Adrenal gland (tissue), 9 donors: ENCODE measurements at regions not wholly inside any gene's neighbourhood (a gene's known extent, or its start where the extent isn't known, plus 50 kb on each side); places are given as distances from the start of the nearest gene placed in this dataset.

Source experiments
- DNase-seq, 7 donors: peaks; one replicate each; pipeline ENCODE4 v3.0.0-alpha.2; 2019 to 2020
- H3K27ac ChIP-seq, 5 donors: fragments of 200-600 bp; sonication (generic) in 4 of 5; 1 replicate in 3 of 5; 2 replicates in 2 of 5; pipeline versions ENCODE4 v1.5.1 to v1.8.0; 2016 to 2020; ENCODE audit warnings: mild to moderate bottlenecking in 1 of 5
- H3K27me3 ChIP-seq: fragments of 200-600 bp; 2 replicates; pipeline ENCODE4 v1.8.0; 2021
- H3K36me3 ChIP-seq, 2 donors: fragments of 200-600 bp; replicated peaks in 1 of 2; 1 replicate in 1 of 2; 2 replicates in 1 of 2; pipeline versions ENCODE4 v1.5.1 to v1.8.0; 2018 to 2022
- H3K4me1 ChIP-seq, 2 donors: fragments of 200-600 bp; replicated peaks in 1 of 2; 1 replicate in 1 of 2; 2 replicates in 1 of 2; pipeline versions ENCODE4 v1.5.1 to v1.8.0; 2018 to 2021
- H3K4me3 ChIP-seq, 4 donors: fragments of 200-600 bp; sonication (generic) in 3 of 4; one replicate each; pipeline ENCODE4 v1.5.1; 2016 to 2018
- H3K9me3 ChIP-seq, 3 donors: fragments of 200-600 bp; sonication (generic) in 1 of 3; replicated peaks in 1 of 3; 1 replicate in 2 of 3; 2 replicates in 1 of 3; pipeline versions ENCODE4 v1.5.1 to v1.8.0; 2016 to 2021
- CTCF ChIP-seq, 6 experiments: fragments of 450-650 bp in 4 of 6; fragments of 200-600 bp in 2 of 6; sonication (generic) in 1 of 6; IDR thresholded peaks; 1 replicate in 5 of 6; 2 replicates in 1 of 6; pipeline versions ENCODE4 v1.5.1 to v1.8.0; 2016 to 2021; ENCODE audit warnings: antibody characterized with exemption in 6 of 6, mild to moderate bottlenecking in 2 of 6, moderate library complexity in 1 of 6
- POLR2A ChIP-seq, 2 donors: fragments of 450-650 bp; IDR thresholded peaks; one replicate each; pipeline ENCODE4 v1.6.1; 2017; ENCODE audit warnings: antibody characterized with exemption in 2 of 2, mild to moderate bottlenecking in 2 of 2, moderate library complexity in 1 of 2
- WGBS, 4 donors: extraction: QIAGEN DNeasy Blood & Tissue Kit in 2 of 4; methylation state at CpG; one replicate each; pipeline versions ENCODE4 v1.1.5 to v1.1.7; 2013 to 2017; 5-methylcytosine and 5-hydroxymethylcytosine counted together
- intact Hi-C, 2 donors: fragments of 100-400 bp; cut with DNase I; formaldehyde crosslinking; loops; one replicate each; pipeline versions ENCODE4 v1.14.1 to v1.15.0; 2022 to 2023
- donor health status: healthy with polysubstance abuse.
- donor health status: Bipolar disorder and iron deficiency.
- donor health status: DM: yes; HTN: yes; CAD: no.
- donor health status: DM: no; HTN: no; CAD: no.
- donor health status: DM: no; HTN: no; CAD: no.

GRCh38 chr10:35950226-35950625 lies 308.1 kb upstream of the FZD8 start:
- WGBS, 4 donors: 77 to 84% (median 84%) methylated on average over 8 of the region's 8 CpGs
- TF ChIP-seq POLR2A (IDR thresholded peaks at IDR 0.05) (no peak), CTCF (IDR thresholded peaks at IDR 0.05) (no peak)
- no peaks in the 10 kb centered on the region for H3K27me3 ChIP-seq
- no peaks in the 10 kb centered on the region for H3K36me3 ChIP-seq
- H3K4me1 ChIP-seq: no peaks in the 10 kb centered on the region
- DNase-seq: no peak
- H3K9me3 ChIP-seq: no peaks in the 10 kb centered on the region
- no peak overlapping the region for H3K4me3 ChIP-seq
- no peak overlapping the region for H3K27ac ChIP-seq
- intact Hi-C loops: no loop called here

- Histone ChIP-seq H3K4me3 (no peak overlapping the region), H3K9me3 (no peaks in the 10 kb centered on the region), H3K36me3 (no peaks in the 10 kb centered on the region), H3K27me3 (no peaks in the 10 kb centered on the region), H3K27ac (no peak overlapping the region), H3K4me1 (no peaks in the 10 kb centered on the region)
- 72 to 91% (median 85%) methylated on average over 5 of the region's 5 CpGs for WGBS, 4 donors
- intact Hi-C loops: no loop called here
- DNase-seq: no peak
- no peak for TF ChIP-seq CTCF (IDR thresholded peaks at IDR 0.05)
These were observed 307.7 kb upstream of the FZD8 start for GRCh38 chr10:35949811-35950211.

GRCh38 chr10:35946556-35946955 lies 304.5 kb upstream of the FZD8 start:
- no peaks in the 10 kb centered on the region for H3K27me3 ChIP-seq
- no peaks in the 10 kb centered on the region for H3K9me3 ChIP-seq
- no peak for DNase-seq
- intact Hi-C loops: no loop called here
- H3K4me3 ChIP-seq: no peak overlapping the region
- WGBS, 4 donors: 67 to 88% (median 83%) methylated on average over 3 of the region's 3 CpGs
- TF ChIP-seq CTCF (IDR thresholded peaks at IDR 0.05): no peak
- TF ChIP-seq POLR2A (IDR thresholded peaks at IDR 0.05): no peak
- H3K4me1 ChIP-seq: no peaks in the 10 kb centered on the region
- no peaks in the 10 kb centered on the region for H3K36me3 ChIP-seq
- H3K27ac ChIP-seq: no peak overlapping the region

- 59 to 84% (median 71%) methylated on average over 3 of the region's 3 CpGs for WGBS, 4 donors
- DNase-seq: no peak
- TF ChIP-seq POLR2A (IDR thresholded peaks at IDR 0.05) (no peak), CTCF (IDR thresholded peaks at IDR 0.05) (no peak)
These were observed 300.0 kb upstream of the FZD8 start for GRCh38 chr10:35942057-35942456.

More at GRCh38 chr10:35942057-35942456, 300.0 kb upstream of the FZD8 start:
- no peak overlapping the region for H3K4me3 ChIP-seq
- no peaks in the 10 kb centered on the region for H3K36me3 ChIP-seq
- no peak overlapping the region for H3K27ac ChIP-seq
- no peaks in the 10 kb centered on the region for H3K9me3 ChIP-seq
- intact Hi-C loops: no loop called here
- no peaks in the 10 kb centered on the region for H3K27me3 ChIP-seq
- no peaks in the 10 kb centered on the region for H3K4me1 ChIP-seq
